ENCODE measurements at regions not wholly inside any gene's neighbourhood (a gene's known extent, or its start where the extent isn't known, plus 50 kb on each side); places are given as distances from the start of the nearest gene placed in this dataset.

DNA sequence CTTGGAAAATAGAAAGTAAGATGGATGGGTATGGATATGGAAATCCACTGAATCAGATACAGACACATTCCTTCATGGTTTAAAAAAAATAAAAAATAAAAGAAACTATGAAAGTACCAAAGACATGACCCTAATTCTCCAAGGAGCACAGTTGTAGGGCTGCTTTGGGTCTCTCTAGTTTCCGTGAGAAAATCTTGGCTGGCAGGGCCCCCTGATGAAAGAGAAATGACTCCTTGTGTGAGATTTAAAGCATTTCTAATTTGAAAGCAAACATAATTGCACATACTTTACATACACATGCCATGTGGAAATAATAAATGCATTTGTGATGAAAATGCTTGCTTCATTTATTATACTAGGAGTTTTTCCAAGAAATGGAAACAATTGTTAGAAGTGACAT is 593.9 kb upstream of the BTBD3 start:
- H3F3A ChIP-seq (ENCODE audit: insufficient read depth, low read length), result no peaks in the 10 kb centered on the region
- TF ChIP-seq EZH2phosphoT487 (IDR thresholded peaks at IDR 0.05; ENCODE audit: low read length) (no peak), EZH2 (optimal IDR thresholded peaks at IDR 0.05; ENCODE audit: low read depth, low read length) (no peak)
- TF ChIP-seq, protein P1, sequence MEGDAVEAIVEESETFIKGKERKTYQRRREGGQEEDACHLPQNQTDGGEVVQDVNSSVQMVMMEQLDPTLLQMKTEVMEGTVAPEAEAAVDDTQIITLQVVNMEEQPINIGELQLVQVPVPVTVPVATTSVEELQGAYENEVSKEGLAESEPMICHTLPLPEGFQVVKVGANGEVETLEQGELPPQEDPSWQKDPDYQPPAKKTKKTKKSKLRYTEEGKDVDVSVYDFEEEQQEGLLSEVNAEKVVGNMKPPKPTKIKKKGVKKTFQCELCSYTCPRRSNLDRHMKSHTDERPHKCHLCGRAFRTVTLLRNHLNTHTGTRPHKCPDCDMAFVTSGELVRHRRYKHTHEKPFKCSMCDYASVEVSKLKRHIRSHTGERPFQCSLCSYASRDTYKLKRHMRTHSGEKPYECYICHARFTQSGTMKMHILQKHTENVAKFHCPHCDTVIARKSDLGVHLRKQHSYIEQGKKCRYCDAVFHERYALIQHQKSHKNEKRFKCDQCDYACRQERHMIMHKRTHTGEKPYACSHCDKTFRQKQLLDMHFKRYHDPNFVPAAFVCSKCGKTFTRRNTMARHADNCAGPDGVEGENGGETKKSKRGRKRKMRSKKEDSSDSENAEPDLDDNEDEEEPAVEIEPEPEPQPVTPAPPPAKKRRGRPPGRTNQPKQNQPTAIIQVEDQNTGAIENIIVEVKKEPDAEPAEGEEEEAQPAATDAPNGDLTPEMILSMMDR (IDR thresholded peaks at IDR 0.05; ENCODE audit: low read length), result no peak
- no peaks in the 10 kb centered on the region for H3K79me2 ChIP-seq (ENCODE audit: low read length)

DNA sequence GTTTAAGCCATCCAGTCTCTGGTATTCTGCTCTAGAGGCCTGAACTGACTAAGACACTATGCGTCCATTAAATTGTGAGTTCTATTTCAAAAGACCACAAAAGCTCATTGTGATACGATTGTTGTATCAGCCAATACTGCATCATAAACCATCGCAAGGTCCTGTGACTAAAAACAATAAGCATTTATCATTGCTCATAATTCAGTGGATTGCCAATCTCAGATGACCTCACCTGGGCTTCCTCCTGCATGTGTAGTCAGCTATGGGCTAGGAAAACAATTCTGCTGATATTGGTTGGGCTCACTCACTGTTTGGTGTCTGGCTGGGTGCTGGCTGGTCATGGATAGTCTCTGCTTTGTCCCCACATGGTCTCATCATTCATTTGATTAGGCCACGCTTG is 592.7 kb upstream of the BTBD3 start:
- Histone ChIP-seq H2AFZ (ENCODE audit: low read length) (no peak overlapping the region), H3K27me3 (replicated peaks; ENCODE audit: insufficient read depth, low read length) (no peaks in the 10 kb centered on the region), H3K4me2 (ENCODE audit: low read depth, low read length) (no peak overlapping the region), H3K9me2 (replicated peaks; ENCODE audit: insufficient read depth, low read length) (no peaks in the 10 kb centered on the region), H3F3A (ENCODE audit: insufficient read depth, low read length) (no peaks in the 10 kb centered on the region), H3K9me3 (replicated peaks; ENCODE audit: insufficient read depth, low read length) (no peaks in the 10 kb centered on the region), H3K79me2 (ENCODE audit: low read length) (no peaks in the 10 kb centered on the region), H3K9ac (ENCODE audit: low read length) (no peak overlapping the region), H3K36me3 (replicated peaks; ENCODE audit: insufficient read depth, low read length) (no peaks in the 10 kb centered on the region), H4K20me1 (ENCODE audit: insufficient read depth, low read length) (no peaks in the 10 kb centered on the region), H3K4me1 (ENCODE audit: low read length) (no peaks in the 10 kb centered on the region), H3K4me3 (ENCODE audit: low read length) (no peak overlapping the region), H3K27ac (ENCODE audit: low read length) (no peak overlapping the region)
- no peak for TF ChIP-seq EZH2 (optimal IDR thresholded peaks at IDR 0.05; ENCODE audit: low read depth, low read length)
- no peak for TF ChIP-seq EZH2phosphoT487 (IDR thresholded peaks at IDR 0.05; ENCODE audit: low read length)
- TF ChIP-seq, protein P1 (IDR thresholded peaks at IDR 0.05; ENCODE audit: low read length), result no peak
- DNase-seq, result no peak

More for the DNA sequence above, 593.9 kb upstream of the BTBD3 start:
- no peaks in the 10 kb centered on the region for H3K27me3 ChIP-seq (replicated peaks; ENCODE audit: insufficient read depth, low read length)
- H4K20me1 ChIP-seq (ENCODE audit: insufficient read depth, low read length), result no peaks in the 10 kb centered on the region
- H3K4me1 ChIP-seq (ENCODE audit: low read length), result no peaks in the 10 kb centered on the region
- H3K9ac ChIP-seq (ENCODE audit: low read length), result no peak overlapping the region
- no peak overlapping the region for H3K4me2 ChIP-seq (ENCODE audit: low read depth, low read length)
- H3K4me3 ChIP-seq (ENCODE audit: low read length), result no peak overlapping the region
- no peak overlapping the region for H3K27ac ChIP-seq (ENCODE audit: low read length)
- H3K36me3 ChIP-seq (replicated peaks; ENCODE audit: insufficient read depth, low read length), result no peaks in the 10 kb centered on the region
- H3K9me3 ChIP-seq (replicated peaks; ENCODE audit: insufficient read depth, low read length), result no peaks in the 10 kb centered on the region
- DNase-seq, result no peak
- no peak overlapping the region for H2AFZ ChIP-seq (ENCODE audit: low read length)
- H3K9me2 ChIP-seq (replicated peaks; ENCODE audit: insufficient read depth, low read length), result no peaks in the 10 kb centered on the region

DNA sequence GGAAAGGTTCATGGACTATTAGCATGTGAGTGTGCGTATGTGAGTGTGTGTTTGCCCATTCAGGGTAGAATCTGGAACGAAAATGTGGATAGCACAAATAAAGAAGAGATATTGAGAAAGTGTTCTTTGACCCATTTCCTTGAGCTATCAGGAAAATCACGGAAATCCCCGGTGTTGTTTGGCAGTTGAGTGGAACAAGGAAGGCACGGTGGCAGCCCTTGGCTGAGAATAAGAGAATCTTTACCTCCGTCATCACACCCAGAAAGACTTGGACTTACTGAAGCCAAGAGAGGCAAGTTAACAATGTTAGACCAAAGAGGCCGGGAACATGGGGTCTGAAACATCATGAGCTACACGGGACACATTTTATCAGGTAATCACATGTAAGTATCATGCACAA is 588.9 kb upstream of the BTBD3 start:
- no peak for DNase-seq
- H3K4me3 ChIP-seq (ENCODE audit: low read length), result no peak overlapping the region
- no peaks in the 10 kb centered on the region for H4K20me1 ChIP-seq (ENCODE audit: insufficient read depth, low read length)
- H3K9ac ChIP-seq (ENCODE audit: low read length), result no peak overlapping the region
- H3K9me2 ChIP-seq (replicated peaks; ENCODE audit: insufficient read depth, low read length), result no peaks in the 10 kb centered on the region
- no peaks in the 10 kb centered on the region for H3K4me1 ChIP-seq (ENCODE audit: low read length)
- no peak overlapping the region for H2AFZ ChIP-seq (ENCODE audit: low read length)
- H3F3A ChIP-seq (ENCODE audit: insufficient read depth, low read length), result no peaks in the 10 kb centered on the region
- H3K4me2 ChIP-seq (ENCODE audit: low read depth, low read length), result no peak overlapping the region
- TF ChIP-seq, protein P1 (IDR thresholded peaks at IDR 0.05; ENCODE audit: low read length), result no peak
- TF ChIP-seq EZH2 (optimal IDR thresholded peaks at IDR 0.05; ENCODE audit: low read depth, low read length), result no peak
- no peak for TF ChIP-seq EZH2phosphoT487 (IDR thresholded peaks at IDR 0.05; ENCODE audit: low read length)
- no peaks in the 10 kb centered on the region for H3K79me2 ChIP-seq (ENCODE audit: low read length)
- no peaks in the 10 kb centered on the region for H3K9me3 ChIP-seq (replicated peaks; ENCODE audit: insufficient read depth, low read length)
- H3K27me3 ChIP-seq (replicated peaks; ENCODE audit: insufficient read depth, low read length), result no peaks in the 10 kb centered on the region
- H3K27ac ChIP-seq (ENCODE audit: low read length), result no peak overlapping the region
- H3K36me3 ChIP-seq (replicated peaks; ENCODE audit: insufficient read depth, low read length), result no peaks in the 10 kb centered on the region
